ENCODE measurements at regions not wholly inside any gene's neighbourhood (a gene's known extent, or its start where the extent isn't known, plus 50 kb on each side); places are given as distances from the start of the nearest gene placed in this dataset.

DNA sequence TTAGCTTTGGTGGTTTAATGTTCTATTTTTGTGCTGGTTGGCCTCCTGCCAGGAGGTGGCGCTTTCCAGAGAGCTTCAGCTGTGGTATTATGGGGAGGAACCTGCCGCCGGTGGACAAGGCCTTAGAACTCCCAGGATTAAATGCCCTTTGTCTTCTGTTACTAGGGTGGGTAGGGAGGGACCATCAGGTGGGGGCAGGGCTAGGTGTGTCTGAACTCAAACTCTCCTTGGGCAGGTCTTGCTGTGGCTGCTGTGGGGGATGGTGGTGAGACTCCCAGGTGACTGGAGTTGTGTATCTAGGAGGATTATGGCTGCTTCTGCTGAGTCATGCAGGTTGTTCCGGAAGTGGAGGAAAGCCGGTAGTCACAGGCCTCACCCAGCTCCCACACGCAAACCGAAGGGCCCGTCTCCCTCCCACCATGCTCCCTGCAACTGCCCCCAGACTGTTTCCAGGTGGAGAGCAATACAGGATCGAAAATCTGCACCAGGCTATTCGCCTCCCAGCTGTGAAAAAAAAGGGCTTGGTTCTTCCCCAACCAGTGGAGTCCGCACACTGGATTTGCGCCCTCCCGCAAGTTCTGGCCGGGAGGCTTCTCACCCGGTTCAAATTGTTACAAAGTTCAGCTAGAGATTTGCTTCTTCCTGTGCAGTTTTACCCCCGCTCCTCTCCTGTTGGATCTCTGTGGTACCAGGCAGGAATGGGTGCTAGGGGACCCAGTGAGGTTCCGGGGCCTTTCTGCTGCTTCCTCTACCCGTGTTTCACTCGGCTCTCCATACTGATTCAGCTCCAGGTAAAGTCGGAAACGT lies 220.5 kb downstream of the CENPF start:
- no peak overlapping the region for H3K27ac ChIP-seq (ENCODE audit: low read depth, low read length)
- Mint-ChIP-seq H3K9me3 (peaks cover 33% of the 10 kb centered on the region), H3K4me1 (peaks cover 12% of the 10 kb centered on the region), H3K27me3 (ENCODE audit: insufficient read depth) (no peaks in the 10 kb centered on the region), H3K4me3 (no peak overlapping the region), H3K27ac (peak overlapping the region; percentile 74), H3K36me3 (ENCODE audit: low read depth) (peaks cover 4% of the 10 kb centered on the region)
- no peaks in the 10 kb centered on the region for H3K4me1 ChIP-seq (ENCODE audit: control insufficient read depth, insufficient read depth, low read length)
- no peak overlapping the region for H3K4me3 ChIP-seq (ENCODE audit: low read length)
- H3K9ac ChIP-seq (ENCODE audit: extremely low read depth, low read length, poor library complexity, severe bottlenecking): no peak overlapping the region
- no peaks in the 10 kb centered on the region for H3K36me3 ChIP-seq (ENCODE audit: control insufficient read depth, insufficient read depth, low read length)
- WGBS, 2 experiments (ENCODE audit: insufficient coverage in 1 of 2, insufficient read length in 1 of 2): 92 to 95% methylated on average over 12 to 21 of the region's 21 CpGs
- TF ChIP-seq, protein P1, sequence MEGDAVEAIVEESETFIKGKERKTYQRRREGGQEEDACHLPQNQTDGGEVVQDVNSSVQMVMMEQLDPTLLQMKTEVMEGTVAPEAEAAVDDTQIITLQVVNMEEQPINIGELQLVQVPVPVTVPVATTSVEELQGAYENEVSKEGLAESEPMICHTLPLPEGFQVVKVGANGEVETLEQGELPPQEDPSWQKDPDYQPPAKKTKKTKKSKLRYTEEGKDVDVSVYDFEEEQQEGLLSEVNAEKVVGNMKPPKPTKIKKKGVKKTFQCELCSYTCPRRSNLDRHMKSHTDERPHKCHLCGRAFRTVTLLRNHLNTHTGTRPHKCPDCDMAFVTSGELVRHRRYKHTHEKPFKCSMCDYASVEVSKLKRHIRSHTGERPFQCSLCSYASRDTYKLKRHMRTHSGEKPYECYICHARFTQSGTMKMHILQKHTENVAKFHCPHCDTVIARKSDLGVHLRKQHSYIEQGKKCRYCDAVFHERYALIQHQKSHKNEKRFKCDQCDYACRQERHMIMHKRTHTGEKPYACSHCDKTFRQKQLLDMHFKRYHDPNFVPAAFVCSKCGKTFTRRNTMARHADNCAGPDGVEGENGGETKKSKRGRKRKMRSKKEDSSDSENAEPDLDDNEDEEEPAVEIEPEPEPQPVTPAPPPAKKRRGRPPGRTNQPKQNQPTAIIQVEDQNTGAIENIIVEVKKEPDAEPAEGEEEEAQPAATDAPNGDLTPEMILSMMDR (conservative IDR thresholded peaks at IDR 0.05): peak; percentile 52
- peaks cover 18% of the 10 kb centered on the region for H3K9me3 ChIP-seq (ENCODE audit: control insufficient read depth, low read length)
- H3K27me3 ChIP-seq (ENCODE audit: control insufficient read depth, insufficient read depth, low read length, poor library complexity, severe bottlenecking): no peaks in the 10 kb centered on the region
- peak; percentile 74 for DNase-seq

DNA sequence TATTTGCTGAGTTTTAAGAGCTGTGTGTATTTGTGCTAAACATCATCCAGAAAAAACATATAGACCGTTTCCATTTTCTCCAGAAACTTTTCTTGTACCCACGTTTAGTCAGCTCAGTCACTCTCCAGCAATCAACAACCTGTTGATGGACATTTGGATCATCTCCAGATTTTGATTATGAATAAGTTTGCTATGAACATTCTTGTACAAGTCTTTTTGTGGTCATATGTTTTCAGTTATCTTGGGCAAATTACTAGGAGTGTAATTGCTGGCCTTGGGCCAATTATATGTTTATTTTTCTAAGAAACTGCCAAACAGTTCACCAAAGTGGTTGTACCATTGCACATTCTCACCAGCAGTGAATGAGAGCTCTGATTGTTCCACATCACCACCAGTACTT lies 221.8 kb downstream of the CENPF start:
- Histone ChIP-seq H3K4me3 (ENCODE audit: low read length) (no peak overlapping the region), H3K9ac (ENCODE audit: extremely low read depth, low read length, poor library complexity, severe bottlenecking) (no peak overlapping the region), H3K27ac (ENCODE audit: low read depth, low read length) (no peak overlapping the region), H3K27me3 (ENCODE audit: control insufficient read depth, insufficient read depth, low read length, poor library complexity, severe bottlenecking) (no peaks in the 10 kb centered on the region), H3K36me3 (ENCODE audit: control insufficient read depth, insufficient read depth, low read length) (no peaks in the 10 kb centered on the region), H3K9me3 (ENCODE audit: control insufficient read depth, low read length) (peaks cover 18% of the 10 kb centered on the region), H3K4me1 (ENCODE audit: control insufficient read depth, insufficient read depth, low read length) (no peaks in the 10 kb centered on the region)
- no peaks in the 10 kb centered on the region for H3K27me3 Mint-ChIP-seq (ENCODE audit: insufficient read depth)
- peaks cover 4% of the 10 kb centered on the region for H3K36me3 Mint-ChIP-seq (ENCODE audit: low read depth)
- H3K4me3 Mint-ChIP-seq: no peak overlapping the region
- WGBS, 2 experiments (ENCODE audit: insufficient coverage in 1 of 2, insufficient read length in 1 of 2): 85% methylated on average over 2 of the region's 2 CpGs; no CpG with 5 or more reads in 1 of the 2 experiments
- H3K27ac Mint-ChIP-seq: no peak overlapping the region
- H3K9me3 Mint-ChIP-seq: peaks cover 35% of the 10 kb centered on the region
- peaks cover 12% of the 10 kb centered on the region for H3K4me1 Mint-ChIP-seq
- TF ChIP-seq, protein P1 (conservative IDR thresholded peaks at IDR 0.05): no peak
- no peak for DNase-seq

DNA sequence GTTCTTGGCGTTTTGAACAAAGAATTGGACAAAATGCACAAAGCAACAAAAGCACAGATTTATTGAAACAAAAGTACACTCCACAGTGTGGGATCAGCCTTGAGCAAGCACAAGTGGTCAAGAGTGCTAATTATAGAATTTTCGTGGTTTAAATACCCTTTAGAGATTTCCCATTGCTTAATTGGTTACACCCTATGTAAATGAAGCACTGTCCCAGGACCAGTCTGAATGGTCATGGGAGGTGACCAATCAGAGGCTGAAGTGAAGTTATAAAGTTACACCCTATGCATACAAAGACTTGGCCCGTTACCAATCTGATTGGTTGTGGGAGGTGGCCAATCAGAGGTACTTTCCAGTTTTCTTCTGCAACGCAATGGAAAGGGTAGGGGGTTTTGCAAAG lies 223.6 kb downstream of the CENPF start:
- Mint-ChIP-seq H3K4me1 (peaks cover 4% of the 10 kb centered on the region), H3K27ac (no peak overlapping the region), H3K9me3 (peaks cover 35% of the 10 kb centered on the region), H3K27me3 (ENCODE audit: insufficient read depth) (no peaks in the 10 kb centered on the region), H3K36me3 (ENCODE audit: low read depth) (peaks cover 4% of the 10 kb centered on the region), H3K4me3 (no peak overlapping the region)
- H3K4me3 ChIP-seq (ENCODE audit: low read length): no peak overlapping the region
- H3K9ac ChIP-seq (ENCODE audit: extremely low read depth, low read length, poor library complexity, severe bottlenecking): no peak overlapping the region
- no peak overlapping the region for H3K27ac ChIP-seq (ENCODE audit: low read depth, low read length)
- H3K27me3 ChIP-seq (ENCODE audit: control insufficient read depth, insufficient read depth, low read length, poor library complexity, severe bottlenecking): no peaks in the 10 kb centered on the region
- H3K36me3 ChIP-seq (ENCODE audit: control insufficient read depth, insufficient read depth, low read length): no peaks in the 10 kb centered on the region
- H3K4me1 ChIP-seq (ENCODE audit: control insufficient read depth, insufficient read depth, low read length): no peaks in the 10 kb centered on the region
- WGBS, 2 experiments (ENCODE audit: insufficient coverage in 1 of 2, insufficient read length in 1 of 2): 94 to 96% methylated on average over 3 to 4 of the region's 4 CpGs
- no peak for DNase-seq
- TF ChIP-seq, protein P1 (conservative IDR thresholded peaks at IDR 0.05): no peak
- peaks cover 18% of the 10 kb centered on the region for H3K9me3 ChIP-seq (ENCODE audit: control insufficient read depth, low read length)
